GM23338 (cell line): ENCODE measurements at regions not wholly inside any gene's neighbourhood (a gene's known extent, or its start where the extent isn't known, plus 50 kb on each side); places are given as distances from the start of the nearest gene placed in this dataset.

ENCODE experiments used
- ATAC-seq: fragments of 200-7000 bp; cut with Tn5 transposase; 3 replicates; pipeline ENCODE4 v1.9.1; 2020
- DNase-seq: peaks from one replicate; pipeline ENCODE4 v3.0.0-alpha.2; 2015; ENCODE audit warnings: low spot score
- H2AFZ ChIP-seq: fragments of 200-600 bp; sonication (generic); 2 replicates; pipeline ENCODE4 v1.8.0; 2016; ENCODE audit warnings: antibody characterized with exemption, mild to moderate bottlenecking, moderate library complexity
- H3F3A ChIP-seq: fragments of 200-600 bp; sonication (generic); replicated peaks from 2 replicates; pipeline ENCODE4 v1.8.0; 2017; ENCODE audit warnings: antibody characterized with exemption, mixed run types, low read depth
- H3K27ac ChIP-seq: fragments of 200-600 bp; sonication (generic); 2 replicates; pipeline ENCODE4 v1.6.1; 2016; ENCODE audit warnings: low read depth
- H3K27me3 ChIP-seq: fragments of 200-600 bp; sonication (generic); 2 replicates; pipeline ENCODE4 v1.8.0; 2016; ENCODE audit warnings: mild to moderate bottlenecking, mixed run types, moderate library complexity; ENCODE audit not compliant: insufficient read depth
- H3K36me3 ChIP-seq: fragments of 200-600 bp; sonication (generic); 2 replicates; pipeline ENCODE4 v1.8.0; 2016; ENCODE audit warnings: mild to moderate bottlenecking; ENCODE audit not compliant: insufficient read depth
- H3K4me1 ChIP-seq: fragments of 200-600 bp; sonication (generic); 2 replicates; pipeline ENCODE4 v1.8.0; 2016; ENCODE audit warnings: mild to moderate bottlenecking, moderate library complexity; ENCODE audit not compliant: insufficient read depth
- H3K4me2 ChIP-seq: fragments of 200-600 bp; sonication (generic); 2 replicates; pipeline ENCODE4 v1.7.1; 2017; ENCODE audit warnings: mixed run types
- H3K4me3 ChIP-seq: fragments of 200-600 bp; sonication (generic); 2 replicates; pipeline ENCODE4 v1.6.1; 2016; ENCODE audit warnings: mixed run types
- H3K79me2 ChIP-seq: fragments of 200-600 bp; sonication (generic); replicated peaks from 2 replicates; pipeline ENCODE4 v1.8.0; 2017; ENCODE audit warnings: mild to moderate bottlenecking; ENCODE audit not compliant: insufficient read depth
- H3K9me2 ChIP-seq: fragments of 200-600 bp; sonication (generic); 2 replicates; pipeline ENCODE4 v1.8.0; 2017; ENCODE audit not compliant: insufficient read depth
- H4K20me1 ChIP-seq: fragments of 200-600 bp; sonication (generic); replicated peaks from 2 replicates; pipeline ENCODE4 v1.8.0; 2017; ENCODE audit warnings: mild to moderate bottlenecking; ENCODE audit not compliant: insufficient read depth
- H3K27ac Mint-ChIP-seq: 2 replicates; pipeline ENCODE4 v1.8.0; 2020; ENCODE audit warnings: inconsistent platforms, mild to moderate bottlenecking, moderate library complexity, mixed read lengths
- H3K27me3 Mint-ChIP-seq: 3 replicates; pipeline ENCODE4 v1.8.0; 2022; ENCODE audit warnings: low read depth, mild to moderate bottlenecking, moderate library complexity, mixed read lengths, inconsistent platforms; ENCODE audit not compliant: insufficient read depth, poor library complexity
- H3K36me3 Mint-ChIP-seq: 3 replicates; pipeline ENCODE4 v1.8.0; 2021; ENCODE audit warnings: low read depth, mild to moderate bottlenecking, inconsistent platforms, moderate library complexity, mixed read lengths
- H3K4me1 Mint-ChIP-seq: 3 replicates; pipeline ENCODE4 v1.8.0; 2020; ENCODE audit warnings: mild to moderate bottlenecking, inconsistent platforms, mixed read lengths
- H3K4me3 Mint-ChIP-seq: 3 replicates; pipeline ENCODE4 v1.8.0; 2021; ENCODE audit warnings: moderate library complexity, mild to moderate bottlenecking, inconsistent platforms, mixed read lengths
- H3K9me3 Mint-ChIP-seq: 3 replicates; pipeline ENCODE4 v1.8.0; 2020; ENCODE audit warnings: moderate library complexity, mild to moderate bottlenecking, inconsistent platforms, mixed read lengths
- CREB1 ChIP-seq: fragments of 250-450 bp; sonication (Bioruptor Pico); IDR thresholded peaks from 2 replicates; pipeline ENCODE4 v1.5.0; 2020; ENCODE audit warnings: low read depth, mild to moderate bottlenecking, moderate library complexity
- CTCF ChIP-seq, 2 experiments: fragments of 200-600 bp in 1 of 2; sonication (generic) in 1 of 2; conservative IDR thresholded peaks; 2 replicates each; pipeline versions ENCODE4 v1.5.1 to v1.6.1; 2016 to 2017; ENCODE audit warnings: antibody characterized with exemption in 2 of 2, low read depth in 2 of 2, mild to moderate bottlenecking in 2 of 2, moderate library complexity in 1 of 2
- JUNB ChIP-seq: IDR thresholded peaks from one replicate; pipeline ENCODE4 v1.6.1; 2016; ENCODE audit warnings: antibody characterized with exemption; ENCODE audit not compliant: unreplicated experiment
- POLR2AphosphoS5 ChIP-seq: IDR thresholded peaks from 2 replicates; pipeline ENCODE4 v1.6.1; 2016; ENCODE audit warnings: antibody characterized with exemption, low read depth
- ZNF462 ChIP-seq: fragments of 250-450 bp; sonication (Bioruptor Pico); IDR thresholded peaks from 2 replicates; pipeline ENCODE4 v1.5.0; 2020; ENCODE audit warnings: mild to moderate bottlenecking, moderate library complexity

GRCh38 chr21:35162831-35163230, 113.7 kb upstream of the RUNX1 start (continued):
- TF ChIP-seq ZNF462 (CRISPR knock-in tag) (no peak), POLR2AphosphoS5 (no peak)

GRCh38 chr21:35159881-35160280, 110.8 kb upstream of the RUNX1 start:
- peaks cover 11% of the 10 kb centered on the region for H3K4me1 Mint-ChIP-seq
- H3K4me3 Mint-ChIP-seq, result no peak overlapping the region
- H3K79me2 ChIP-seq, result no peaks in the 10 kb centered on the region
- DNase-seq (no peak), ATAC-seq (no peak)
- TF ChIP-seq CTCF (conservative IDR thresholded peaks at IDR 0.05; ENCODE audit: low read depth in 2 of 2) (no peak), JUNB (no peak), ZNF462 (CRISPR knock-in tag) (no peak), CREB1 (no peak)
- peaks cover 21% of the 10 kb centered on the region for H3K9me3 Mint-ChIP-seq
- no peaks in the 10 kb centered on the region for H3K36me3 ChIP-seq
- H3K27me3 ChIP-seq, result no peaks in the 10 kb centered on the region
- H2AFZ ChIP-seq, result no peak overlapping the region
- peaks cover 37% of the 10 kb centered on the region for H3K9me2 ChIP-seq
- H3K27ac Mint-ChIP-seq, result no peak overlapping the region
- H3K4me2 ChIP-seq, result no peak overlapping the region
- H3K4me3 ChIP-seq, result no peak overlapping the region
- no peaks in the 10 kb centered on the region for H3F3A ChIP-seq
- H3K4me1 ChIP-seq, result no peaks in the 10 kb centered on the region
- peaks cover 3% of the 10 kb centered on the region for H3K27me3 Mint-ChIP-seq
- H3K36me3 Mint-ChIP-seq, result peaks cover 13% of the 10 kb centered on the region; the same call in 2 of the 3 replicates
- no peaks in the 10 kb centered on the region for H4K20me1 ChIP-seq
- no peak overlapping the region for H3K27ac ChIP-seq
